ENCODE measurements at regions not wholly inside any gene's neighbourhood (a gene's known extent, or its start where the extent isn't known, plus 50 kb on each side); places are given as distances from the start of the nearest gene placed in this dataset.

GRCh38 chr12:94873734-94874517 lies 129.6 kb downstream of the NDUFA12 start:
- no peak for TF ChIP-seq POLR2A (IDR thresholded peaks at IDR 0.05)
- TF ChIP-seq CTCF (IDR thresholded peaks at IDR 0.05) = no peak
- TF ChIP-seq POLR2AphosphoS5 (IDR thresholded peaks at IDR 0.05; ENCODE audit: insufficient read depth in 1 of 2, low read depth in 1 of 2) = no peak
